HG02763 (cell line): ENCODE measurements at regions not wholly inside any gene's neighbourhood (a gene's known extent, or its start where the extent isn't known, plus 50 kb on each side); places are given as distances from the start of the nearest gene placed in this dataset.

Experiments used
- ATAC-seq: cut with Tn5 transposase; IDR thresholded peaks from one replicate; pipeline ENCODE4 v1.9.1; 2021; ENCODE audit warnings: mild to moderate bottlenecking, moderate library complexity; ENCODE audit not compliant: unreplicated experiment

- ATAC-seq = no peak
Measured at GRCh38 chr17:72487731-72488494, 367.1 kb downstream of the SOX9 start.

DNA sequence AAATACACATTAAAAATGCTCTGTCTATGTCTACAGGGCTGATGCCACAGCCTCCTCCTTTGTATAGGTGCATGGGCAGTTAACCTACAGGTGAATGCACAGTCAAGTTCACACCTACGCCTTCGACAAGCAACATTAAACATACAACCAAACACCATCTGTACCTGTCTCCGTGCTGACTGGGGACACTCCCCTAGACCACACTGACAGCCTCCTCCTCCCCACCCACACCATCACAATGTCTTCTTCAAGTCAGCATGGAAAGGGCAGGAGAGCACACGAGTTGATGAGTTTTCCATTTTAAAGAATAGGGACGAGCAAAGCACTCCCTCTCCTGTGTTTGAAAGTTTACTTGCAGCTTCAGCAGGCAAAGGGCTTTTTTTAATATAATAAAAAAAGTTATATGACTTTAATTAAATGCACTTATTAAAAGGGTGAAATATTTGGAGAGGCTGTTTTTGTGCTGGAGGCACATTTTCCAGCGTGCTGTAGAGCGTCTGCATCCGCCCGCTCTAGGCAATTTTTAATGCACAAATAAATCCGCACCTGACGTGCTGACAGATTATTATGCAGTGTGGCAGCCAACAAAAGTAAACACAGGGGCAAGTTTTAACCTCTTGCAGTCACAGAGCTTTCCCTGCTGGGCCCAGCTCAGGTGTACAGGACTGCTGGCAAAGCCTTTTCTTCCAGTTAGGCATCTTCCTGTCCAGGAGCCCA, 367.9 kb downstream of the SOX9 start:
- no peak for ATAC-seq

DNA sequence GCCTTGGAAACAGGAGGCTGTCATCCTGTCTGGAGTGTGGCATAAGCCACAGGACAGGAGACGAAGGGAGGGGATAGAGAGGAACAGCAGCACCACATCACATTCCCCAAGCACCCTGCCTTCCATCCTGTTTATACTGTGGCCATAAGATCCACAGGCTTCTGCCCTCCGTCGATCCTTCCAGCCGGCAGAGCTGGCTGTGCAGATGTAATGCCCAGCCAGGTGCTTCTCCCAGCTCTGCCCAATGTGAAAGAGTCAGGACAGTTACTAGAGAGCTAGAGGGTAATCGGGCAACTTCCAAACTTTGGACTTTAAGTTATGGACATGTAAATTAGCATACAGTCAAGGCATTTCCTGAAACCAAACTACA, 368.4 kb downstream of the SOX9 start:
- ATAC-seq = no peak

- ATAC-seq = no peak
Measured at GRCh38 chr17:72491102-72491501, 370.3 kb downstream of the SOX9 start.

DNA sequence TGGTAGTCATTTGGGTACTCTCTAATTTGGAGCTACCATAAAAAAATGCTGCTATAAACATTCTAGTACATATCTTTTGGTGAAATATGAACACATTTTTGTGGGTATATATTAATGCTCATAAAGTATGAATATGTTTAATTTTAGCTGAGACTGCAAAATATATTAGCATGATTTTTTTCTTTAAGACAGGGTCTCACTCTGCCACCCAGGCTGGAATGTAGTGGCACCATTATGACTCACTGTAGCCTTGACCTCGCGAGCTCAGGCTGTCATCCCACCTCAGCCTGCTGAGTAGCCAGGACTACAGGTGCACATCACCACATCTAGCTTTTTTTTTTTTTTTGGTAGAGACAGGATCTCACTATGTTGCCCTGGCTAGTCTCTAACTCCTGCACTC, 371.7 kb downstream of the SOX9 start:
- ATAC-seq = no peak

DNA sequence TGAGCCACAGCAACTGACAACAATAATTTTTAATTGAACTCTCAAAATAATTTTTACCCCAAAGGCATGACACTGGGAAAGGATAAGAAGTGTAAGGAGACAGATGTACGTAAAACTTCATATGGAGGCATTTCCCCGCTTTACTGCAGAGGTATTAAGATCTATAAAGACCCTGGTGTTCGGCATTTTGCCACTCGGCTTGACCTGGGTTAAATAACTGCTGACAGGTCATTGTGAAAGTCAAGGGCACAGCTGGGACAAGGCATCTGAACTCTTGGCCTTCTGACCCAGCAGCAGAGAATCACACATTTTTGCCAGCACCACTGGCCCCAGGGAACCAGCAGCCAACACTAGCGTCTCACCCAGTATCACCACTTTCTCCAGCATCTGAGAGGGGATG, 372.1 kb downstream of the SOX9 start:
- no peak for ATAC-seq

DNA sequence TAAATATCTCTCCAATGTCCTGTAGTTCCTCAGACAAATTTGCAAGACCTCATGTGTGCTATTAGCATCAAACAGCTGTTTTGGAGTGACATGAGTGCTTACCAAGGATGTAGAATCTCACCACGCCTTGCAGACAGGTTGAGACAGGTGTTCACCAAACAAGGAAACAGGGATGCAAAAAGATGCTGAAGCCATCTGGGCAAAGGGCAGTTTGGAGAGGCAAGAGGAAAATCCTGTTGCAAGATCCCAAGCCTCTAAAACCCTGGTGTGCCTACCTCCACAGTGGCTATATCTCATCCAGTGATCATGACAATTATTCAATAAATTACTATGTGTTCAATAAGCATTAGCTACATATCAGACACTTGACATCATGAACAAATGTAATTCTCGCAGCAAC, 373.7 kb downstream of the SOX9 start:
- no peak for ATAC-seq

DNA sequence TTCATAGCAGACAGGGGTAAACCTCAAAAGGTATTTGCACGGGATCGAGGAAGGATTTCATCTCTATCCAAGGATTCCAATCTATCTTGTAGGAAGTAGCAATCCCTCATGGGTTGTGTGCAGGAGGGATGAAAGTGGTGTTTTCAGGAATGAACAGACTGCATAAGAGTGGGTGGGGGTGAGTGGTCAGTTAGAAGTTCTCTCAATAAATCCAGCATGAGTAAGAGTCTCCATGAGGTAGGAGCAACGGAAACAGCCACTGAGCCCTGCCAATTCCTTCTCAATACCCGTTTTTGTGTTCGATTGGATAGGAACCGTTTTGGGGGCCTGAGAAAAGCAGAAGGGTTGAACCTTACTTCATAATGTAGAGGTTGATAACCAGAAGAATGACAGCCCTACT, 375.6 kb downstream of the SOX9 start:
- no peak for ATAC-seq

DNA sequence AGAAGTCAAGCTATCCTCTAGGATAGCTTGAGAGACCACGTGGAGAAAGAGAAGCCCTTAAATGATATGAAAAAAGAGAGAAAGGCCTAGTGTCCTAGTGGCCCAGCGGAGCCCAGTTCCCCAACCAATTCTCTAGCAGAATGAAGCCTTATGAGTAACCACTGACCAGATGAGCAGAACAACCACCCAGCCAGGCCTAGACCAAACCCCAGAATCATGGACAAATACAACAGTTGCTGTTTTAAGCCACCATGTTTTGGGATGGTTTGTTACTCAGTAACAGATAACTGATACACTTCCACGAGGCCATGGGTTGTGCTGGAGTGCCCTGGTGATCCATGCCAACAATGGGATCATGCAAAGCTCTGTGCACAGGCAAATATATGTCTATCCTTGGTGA, 377.1 kb downstream of the SOX9 start:
- no peak for ATAC-seq

- no peak for ATAC-seq
Measured at GRCh38 chr17:72498364-72499210, 377.8 kb downstream of the SOX9 start.

- no peak for ATAC-seq
Measured at GRCh38 chr17:72501404-72502370, 380.9 kb downstream of the SOX9 start.

GRCh38 chr17:72502371-72503341, 381.8 kb downstream of the SOX9 start:
- ATAC-seq = no peak

- ATAC-seq = no peak
Measured at GRCh38 chr17:72503556-72503955, 382.7 kb downstream of the SOX9 start.

DNA sequence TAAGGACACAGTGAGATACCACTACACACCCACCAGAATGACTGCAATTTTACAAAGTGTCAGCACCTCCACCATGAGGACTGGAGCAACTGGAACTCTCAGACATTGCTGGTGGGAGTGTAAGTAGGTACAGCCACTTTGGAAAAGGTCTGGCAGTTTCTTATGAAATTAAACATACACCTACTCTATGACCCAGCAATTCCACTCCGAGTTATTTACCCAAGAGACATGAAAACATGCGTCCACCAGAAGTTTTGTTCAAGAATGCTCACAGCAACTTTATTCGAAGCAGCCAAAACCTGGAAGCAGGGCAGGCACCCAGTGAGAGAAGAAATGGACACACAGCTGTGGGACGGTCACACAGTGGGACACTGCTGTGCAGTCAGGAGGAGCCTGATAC, 384.0 kb downstream of the SOX9 start:
- no peak for ATAC-seq

DNA sequence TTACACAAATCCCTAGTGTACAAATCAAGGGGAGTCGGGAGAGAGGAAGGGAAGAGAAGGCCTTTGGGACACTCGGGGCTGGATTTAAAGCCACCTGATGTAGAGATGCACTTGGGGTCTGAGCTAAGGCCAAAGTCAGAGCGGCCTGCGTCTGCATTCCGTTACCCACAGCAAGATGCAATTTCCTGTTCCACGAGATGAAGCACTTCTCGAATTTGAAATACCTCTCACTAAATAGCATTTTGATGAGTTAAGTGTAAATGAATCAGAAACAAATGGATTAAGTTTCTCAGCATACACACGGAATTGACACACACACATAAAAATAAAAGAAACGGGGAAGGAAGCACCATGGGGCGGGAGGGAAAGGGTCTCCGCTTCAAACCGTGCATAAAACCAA, 386.0 kb downstream of the SOX9 start:
- ATAC-seq = no peak

DNA sequence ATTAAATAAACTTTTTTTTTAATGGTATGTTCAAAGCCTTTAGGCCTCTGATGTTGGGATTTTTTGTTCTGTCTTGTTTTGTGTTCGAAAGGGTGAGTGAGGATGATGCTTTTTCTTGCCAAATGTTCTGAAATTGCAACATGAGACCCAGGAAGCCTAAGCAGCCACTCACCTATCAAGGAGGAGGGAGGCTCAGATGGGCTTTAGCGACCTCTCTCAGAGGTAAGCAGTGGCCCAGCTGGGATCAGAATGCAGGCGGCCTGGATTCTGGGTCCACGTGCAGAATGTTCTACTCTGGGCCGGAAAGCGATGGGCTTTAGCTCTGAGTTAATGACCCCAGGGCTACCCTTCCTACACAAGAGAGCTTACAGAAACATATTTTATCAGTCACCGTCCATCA, 386.6 kb downstream of the SOX9 start:
- ATAC-seq = no peak

DNA sequence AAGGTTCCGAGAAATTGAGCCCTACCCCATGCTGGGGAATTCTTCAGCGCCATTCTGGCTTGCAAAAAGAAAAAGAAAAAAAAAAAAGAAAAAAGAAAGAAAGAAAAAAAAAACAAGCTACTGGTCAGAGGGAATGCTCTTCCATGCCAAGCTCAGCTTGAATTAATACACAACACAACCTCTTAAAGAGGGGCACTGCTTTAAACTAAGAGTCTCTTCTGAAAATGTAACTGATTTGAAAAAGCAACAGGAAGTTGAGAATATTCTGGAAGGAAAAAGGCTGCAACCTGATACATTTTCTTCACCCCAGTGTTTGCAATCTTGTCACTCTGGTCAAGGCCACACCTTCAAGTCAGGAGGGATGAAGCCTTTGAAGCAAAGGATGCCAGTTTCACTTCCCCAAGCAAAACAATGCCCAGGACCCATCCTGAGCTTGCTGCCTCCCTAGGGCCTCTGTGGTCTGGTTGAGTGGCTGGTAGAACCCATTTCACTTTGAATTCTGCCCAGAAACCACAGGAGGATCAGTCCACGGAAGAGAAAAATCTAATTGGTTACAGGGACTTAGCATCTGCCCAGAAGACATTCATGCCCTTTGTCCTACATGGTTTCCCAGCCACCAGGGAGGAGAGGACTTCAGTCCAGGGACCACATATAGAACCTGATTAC, 389.7 kb downstream of the SOX9 start:
- ATAC-seq = peak; percentile 54

GRCh38 chr17:72511242-72511641, 390.4 kb downstream of the SOX9 start:
- no peak for ATAC-seq

DNA sequence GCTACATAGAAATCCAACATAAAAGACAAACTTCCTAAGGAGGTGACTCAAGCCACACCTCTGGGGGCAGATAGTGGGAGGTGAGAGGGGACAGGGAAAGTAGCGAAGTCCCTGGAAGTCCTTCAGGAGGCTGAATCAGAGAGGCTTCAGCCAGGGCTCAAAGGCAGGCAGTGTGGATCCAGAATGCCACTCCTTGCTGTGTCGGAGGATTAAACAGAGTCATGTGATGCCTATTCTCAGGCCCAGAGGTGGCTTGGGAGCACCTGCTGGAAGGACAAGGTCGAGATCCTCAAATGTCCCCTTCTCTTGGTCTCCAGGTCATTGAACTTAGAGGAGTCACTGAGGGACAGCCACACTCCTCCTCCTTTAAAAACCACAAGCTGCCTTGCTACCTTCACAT, 391.1 kb downstream of the SOX9 start:
- ATAC-seq = no peak
